Keratinocyte (primary cell): ENCODE measurements at regions not wholly inside any gene's neighbourhood (a gene's known extent, or its start where the extent isn't known, plus 50 kb on each side); places are given as distances from the start of the nearest gene placed in this dataset.

Experiments used
- CTCF ChIP-seq, 3 experiments: IDR thresholded peaks in 1 of 3; conservative IDR thresholded peaks in 1 of 3; optimal IDR thresholded peaks in 1 of 3; 2 replicates in 2 of 3; 3 replicates in 1 of 3; pipeline versions ENCODE3 to v1.5.1; 2011; ENCODE audit warnings: low read length in 3 of 3, mild to moderate bottlenecking in 3 of 3, moderate library complexity in 2 of 3, control low read depth in 1 of 3, inconsistent platforms in 1 of 3; ENCODE audit not compliant: insufficient read depth in 2 of 3; ENCODE audit errors: extremely low read depth in 1 of 3
- EZH2 ChIP-seq: IDR thresholded peaks from one replicate; pipeline ENCODE4 v1.6.1; 2012; ENCODE audit warnings: inconsistent platforms, mild to moderate bottlenecking, low read length, moderate library complexity

- no peak for TF ChIP-seq CTCF (optimal IDR thresholded peaks at IDR 0.05 in 1 of 3, IDR thresholded peaks at IDR 0.05 in 1 of 3, conservative IDR thresholded peaks at IDR 0.05 in 1 of 3; ENCODE audit: extremely low read depth in 1 of 3, insufficient read depth in 2 of 3, low read length in 3 of 3)
- TF ChIP-seq EZH2 = no peak
These were observed 94.3 kb downstream of the LRRC74A start for GRCh38 chr14:76920331-76921087.
